ENCODE measurements at regions not wholly inside any gene's neighbourhood (a gene's known extent, or its start where the extent isn't known, plus 50 kb on each side); places are given as distances from the start of the nearest gene placed in this dataset.

GRCh38 chr4:14217401-14217800 lies 589.9 kb upstream of the BOD1L1 start:
- TF ChIP-seq JUND (IDR thresholded peaks at IDR 0.05; ENCODE audit: low read length) (no peak), CTCF (IDR thresholded peaks at IDR 0.05; ENCODE audit: control extremely low read depth in 1 of 3, insufficient read depth in 1 of 3, low read depth in 1 of 3, low read length in 3 of 3) (no peak), POLR2A (IDR thresholded peaks at IDR 0.05; ENCODE audit: control extremely low read depth in 1 of 2, low read depth in 2 of 2, low read length in 2 of 2) (no peak), YY1 (IDR thresholded peaks at IDR 0.05; ENCODE audit: low read depth, low read length) (no peak), ATF2 (IDR thresholded peaks at IDR 0.05; ENCODE audit: low read length) (no peak), CHD1 (IDR thresholded peaks at IDR 0.05; ENCODE audit: low read depth, low read length) (no peak), CBX5 (IDR thresholded peaks at IDR 0.05; ENCODE audit: low read depth, low read length) (no peak), EGR1 (IDR thresholded peaks at IDR 0.05; ENCODE audit: borderline replicate concordance, low read depth, low read length) (no peak), PHF8 (conservative IDR thresholded peaks at IDR 0.05; ENCODE audit: low read depth, low read length) (no peak), EP300 (IDR thresholded peaks at IDR 0.05; ENCODE audit: borderline replicate concordance in 1 of 2, low read depth in 2 of 2, low read length in 2 of 2) (no peak), MAX (IDR thresholded peaks at IDR 0.05) (no peak), SP1 (IDR thresholded peaks at IDR 0.05; ENCODE audit: low read depth, low read length) (no peak), SP4 (IDR thresholded peaks at IDR 0.05; ENCODE audit: low read length) (no peak)

Measured in H1 (cell line).